Right atrium auricular region (tissue), 2 donors: ENCODE measurements at regions not wholly inside any gene's neighbourhood (a gene's known extent, or its start where the extent isn't known, plus 50 kb on each side); places are given as distances from the start of the nearest gene placed in this dataset.
A peak's percentile ranks its signal among the peaks of the same experiment; 100 is the strongest.

Experiments used
- DNase-seq: peaks from one replicate; pipeline ENCODE4 v3.0.0-alpha.2; 2019; ENCODE audit warnings: low spot score
- H3K27ac ChIP-seq, 2 donors: fragments of 200-600 bp; sonication (generic); 1 replicate in 1 of 2; 2 replicates in 1 of 2; pipeline ENCODE4 v1.5.1; 2016 to 2019
- H3K27me3 ChIP-seq, 2 donors: fragments of 200-600 bp; sonication (generic); one replicate each; pipeline versions ENCODE4 v1.5.1 to v1.6.0; 2017 to 2019
- H3K36me3 ChIP-seq: fragments of 200-600 bp; sonication (generic); one replicate; pipeline ENCODE4 v1.5.1; 2016
- H3K4me1 ChIP-seq, 2 donors: fragments of 200-600 bp; sonication (generic); one replicate each; pipeline versions ENCODE4 v1.5.1 to v1.6.0; 2017 to 2019
- H3K4me3 ChIP-seq, 2 donors: fragments of 200-600 bp; sonication (generic); 1 replicate in 1 of 2; 2 replicates in 1 of 2; pipeline ENCODE4 v1.5.1; 2017 to 2019; ENCODE audit warnings: mild to moderate bottlenecking in 1 of 2, moderate library complexity in 1 of 2
- H3K9me3 ChIP-seq, 2 donors: fragments of 200-600 bp; sonication (generic); one replicate each; pipeline ENCODE4 v1.5.1; 2019
- CTCF ChIP-seq, 2 donors: fragments of 200-600 bp; sonication (generic); IDR thresholded peaks; one replicate each; pipeline ENCODE4 v1.5.1; 2019; ENCODE audit warnings: antibody characterized with exemption in 2 of 2

GRCh38 chr3:64884536-64884935, 196.7 kb upstream of the ADAMTS9 start:
- Histone ChIP-seq H3K4me3 (no peak overlapping the region), H3K27me3 (no peaks in the 10 kb centered on the region), H3K27ac (peak overlapping the region; percentile 32), H3K4me1 (peaks cover 0 to 12% of the 10 kb centered on the region in 2 donors), H3K36me3 (no peaks in the 10 kb centered on the region), H3K9me3 (no peaks in the 10 kb centered on the region)
- DNase-seq: no peak
- TF ChIP-seq CTCF (IDR thresholded peaks at IDR 0.05): no peak

- Histone ChIP-seq H3K27me3 (no peaks in the 10 kb centered on the region), H3K9me3 (no peaks in the 10 kb centered on the region), H3K36me3 (no peaks in the 10 kb centered on the region), H3K4me3 (no peak overlapping the region), H3K27ac (no peak overlapping the region), H3K4me1 (no peaks in the 10 kb centered on the region)
- no peak for TF ChIP-seq CTCF (IDR thresholded peaks at IDR 0.05)
- no peak for DNase-seq
Observed at GRCh38 chr3:64880916-64881315, 193.1 kb upstream of the ADAMTS9 start.

GRCh38 chr3:64878362-64878761, 190.6 kb upstream of the ADAMTS9 start:
- Histone ChIP-seq H3K4me1 (no peaks in the 10 kb centered on the region), H3K4me3 (no peak overlapping the region), H3K36me3 (no peaks in the 10 kb centered on the region), H3K9me3 (no peaks in the 10 kb centered on the region), H3K27me3 (no peaks in the 10 kb centered on the region), H3K27ac (no peak overlapping the region)
- no peak for TF ChIP-seq CTCF (IDR thresholded peaks at IDR 0.05)
- no peak for DNase-seq

- no peak for DNase-seq
- Histone ChIP-seq H3K4me3 (no peak overlapping the region), H3K4me1 (no peaks in the 10 kb centered on the region), H3K36me3 (no peaks in the 10 kb centered on the region), H3K9me3 (peaks cover 0 to 13% of the 10 kb centered on the region in 2 donors), H3K27me3 (no peaks in the 10 kb centered on the region), H3K27ac (no peak overlapping the region)
- no peak for TF ChIP-seq CTCF (IDR thresholded peaks at IDR 0.05)
Observed at GRCh38 chr3:64873400-64873799, 185.6 kb upstream of the ADAMTS9 start.

- H3K36me3 ChIP-seq: no peaks in the 10 kb centered on the region
- no peak overlapping the region for H3K4me3 ChIP-seq
- H3K9me3 ChIP-seq: peaks cover 0 to 13% of the 10 kb centered on the region in 2 donors
- no peaks in the 10 kb centered on the region for H3K27me3 ChIP-seq
- no peak overlapping the region for H3K27ac ChIP-seq
- H3K4me1 ChIP-seq: no peaks in the 10 kb centered on the region
- DNase-seq: no peak
- TF ChIP-seq CTCF (IDR thresholded peaks at IDR 0.05): no peak
Observed at GRCh38 chr3:64872345-64872744, 184.5 kb upstream of the ADAMTS9 start.

GRCh38 chr3:64871834-64872249, 184.0 kb upstream of the ADAMTS9 start:
- no peak for DNase-seq
- H3K4me1 ChIP-seq: no peaks in the 10 kb centered on the region
- peaks cover 0 to 13% of the 10 kb centered on the region in 2 donors for H3K9me3 ChIP-seq

More at GRCh38 chr3:64871834-64872249, 184.0 kb upstream of the ADAMTS9 start:
- Histone ChIP-seq H3K27me3 (no peaks in the 10 kb centered on the region), H3K36me3 (no peaks in the 10 kb centered on the region), H3K4me3 (no peak overlapping the region), H3K27ac (no peak overlapping the region)
- no peak for TF ChIP-seq CTCF (IDR thresholded peaks at IDR 0.05)
